ENCODE measurements at regions not wholly inside any gene's neighbourhood (a gene's known extent, or its start where the extent isn't known, plus 50 kb on each side); places are given as distances from the start of the nearest gene placed in this dataset.

DNA sequence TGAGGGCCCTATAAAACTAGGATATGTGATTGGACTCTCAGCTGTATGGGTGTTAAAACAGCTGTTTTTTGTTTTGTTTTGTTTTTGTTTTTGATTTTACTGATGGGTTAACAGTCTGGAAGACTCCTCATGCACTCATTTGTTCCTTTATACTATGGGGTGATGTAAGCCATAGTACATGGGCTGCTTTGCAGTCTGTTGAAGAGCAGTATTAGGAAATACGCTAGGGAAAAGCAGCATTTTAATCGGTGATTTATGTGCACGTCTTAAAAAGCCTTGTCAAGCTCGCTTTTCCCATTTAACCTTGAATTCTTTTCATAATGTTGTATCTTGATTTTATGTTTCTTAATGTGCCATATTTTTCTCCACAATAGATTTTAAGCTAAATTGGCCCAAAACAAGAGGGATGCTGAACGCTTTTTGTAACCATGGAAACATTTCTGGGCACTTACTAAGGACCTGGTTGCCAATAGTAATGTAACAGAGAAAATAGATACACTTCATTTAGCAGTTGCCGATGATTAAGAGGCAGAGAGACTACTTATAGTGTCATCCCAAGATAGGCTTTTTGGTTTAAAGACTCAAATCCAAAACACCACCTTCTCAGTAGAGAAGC lies 244.0 kb downstream of the SNAPC1 start:
- no peak for DNase-seq (ENCODE audit: low read depth in 1 of 2, low spot score in 1 of 2)

DNA sequence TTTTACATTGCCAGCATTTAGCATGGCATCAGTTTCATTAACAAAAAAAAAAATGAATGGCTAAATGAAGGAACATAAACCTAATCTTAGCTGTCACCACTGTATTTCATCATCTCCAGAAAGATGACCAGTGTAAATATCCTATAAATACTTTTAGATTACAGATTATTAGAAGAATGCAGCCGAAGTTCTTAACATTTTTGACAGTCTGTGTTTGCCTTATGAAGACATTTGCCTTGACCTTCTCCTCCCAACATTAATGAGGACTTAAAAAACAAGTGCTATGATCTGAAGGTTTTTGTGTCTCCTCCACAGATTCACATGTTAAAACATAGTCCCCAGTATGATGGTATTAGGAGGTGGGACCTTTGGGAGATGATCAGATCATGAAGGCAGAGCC lies 253.0 kb downstream of the SNAPC1 start:
- DNase-seq (ENCODE audit: low read depth in 1 of 2, low spot score in 1 of 2), result no peak

DNA sequence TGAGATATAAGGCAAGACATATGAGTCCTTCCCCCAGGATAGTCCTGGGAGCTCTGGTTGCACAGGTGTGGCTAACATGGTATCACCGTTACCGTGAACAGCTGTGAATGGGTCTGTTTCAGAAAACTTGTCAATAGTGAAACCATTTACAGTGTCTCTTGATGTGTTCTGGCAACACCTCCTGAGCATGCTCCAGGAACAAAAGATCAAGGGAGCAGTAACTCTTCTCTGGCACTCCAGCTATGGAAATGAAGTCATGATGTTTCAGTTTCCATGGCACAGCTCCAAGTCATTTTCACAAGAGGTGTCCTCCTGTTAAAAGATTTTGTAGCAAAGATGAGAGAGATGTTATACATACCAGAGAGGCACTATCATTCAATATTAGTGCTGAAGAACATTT lies 253.7 kb downstream of the SNAPC1 start:
- DNase-seq (ENCODE audit: low read depth in 1 of 2, low spot score in 1 of 2), result no peak

DNA sequence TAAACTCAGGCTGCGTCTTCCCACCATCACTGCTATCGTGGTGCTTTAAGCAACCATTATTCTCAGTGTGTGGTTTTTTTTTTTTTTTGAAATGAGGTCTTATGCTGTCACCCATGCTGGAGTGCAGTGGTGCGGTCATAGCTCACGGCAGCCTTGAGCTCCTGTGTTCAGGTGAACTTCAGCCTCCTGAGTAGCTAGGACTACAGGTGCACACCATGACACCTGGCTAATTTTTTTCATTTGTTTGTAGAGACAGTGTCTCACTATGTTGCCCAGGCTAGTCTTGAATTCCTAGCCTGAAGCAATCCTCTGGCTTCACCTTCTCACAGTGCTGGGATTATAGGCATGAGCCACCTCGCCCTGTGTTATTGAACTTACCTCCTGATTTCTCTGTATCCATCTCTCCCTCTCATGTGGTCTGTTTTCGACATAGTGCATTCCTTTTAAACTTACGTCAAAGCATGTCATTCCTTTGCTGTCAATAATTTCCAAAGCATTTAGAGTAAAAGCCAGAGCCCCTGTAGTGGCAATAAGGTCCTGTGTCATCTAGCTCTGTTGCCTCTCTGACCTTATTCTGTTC lies 255.5 kb downstream of the SNAPC1 start:
- no peak for DNase-seq (ENCODE audit: low read depth in 1 of 2, low spot score in 1 of 2)

DNA sequence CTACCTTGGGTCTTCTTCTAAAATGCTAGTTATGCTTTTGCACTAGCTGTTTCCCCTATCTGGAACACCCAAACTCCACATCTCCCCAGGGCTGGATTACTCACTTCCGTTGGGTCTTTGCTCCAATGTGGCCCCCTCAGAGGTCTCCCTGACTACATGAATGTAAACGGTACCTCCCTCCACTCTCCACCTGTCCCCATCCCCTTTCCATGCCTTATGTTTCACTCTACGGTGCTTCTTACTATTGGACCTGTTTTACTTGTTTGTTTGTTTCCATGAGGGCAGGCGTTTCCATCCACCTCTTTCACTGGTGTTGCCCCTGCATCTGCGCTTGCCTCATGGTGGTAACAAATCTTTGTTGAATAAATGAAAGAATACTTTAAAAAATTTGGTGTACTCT lies 256.4 kb downstream of the SNAPC1 start:
- no peak for DNase-seq (ENCODE audit: low read depth in 1 of 2, low spot score in 1 of 2)

DNA sequence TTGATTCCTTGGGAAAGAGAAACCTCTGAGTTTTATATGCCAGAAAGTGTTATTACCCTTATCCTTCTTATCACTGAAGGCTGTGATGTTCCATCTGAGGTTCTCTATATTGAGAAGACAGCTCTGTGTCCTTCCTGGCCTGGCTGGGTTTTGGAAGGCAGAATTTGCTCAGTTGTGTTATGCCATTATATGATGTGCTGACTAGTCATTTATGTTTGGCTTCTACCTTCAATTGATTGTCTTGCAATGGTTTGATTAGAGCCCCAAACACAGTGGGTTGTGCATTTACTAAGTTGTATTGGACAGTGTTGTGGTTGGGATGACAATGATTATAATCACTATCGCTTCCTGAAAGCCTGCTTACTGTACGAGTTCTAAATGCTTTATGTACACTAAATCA lies 265.7 kb downstream of the SNAPC1 start:
- no peak for DNase-seq (ENCODE audit: low read depth in 1 of 2, low spot score in 1 of 2)

DNA sequence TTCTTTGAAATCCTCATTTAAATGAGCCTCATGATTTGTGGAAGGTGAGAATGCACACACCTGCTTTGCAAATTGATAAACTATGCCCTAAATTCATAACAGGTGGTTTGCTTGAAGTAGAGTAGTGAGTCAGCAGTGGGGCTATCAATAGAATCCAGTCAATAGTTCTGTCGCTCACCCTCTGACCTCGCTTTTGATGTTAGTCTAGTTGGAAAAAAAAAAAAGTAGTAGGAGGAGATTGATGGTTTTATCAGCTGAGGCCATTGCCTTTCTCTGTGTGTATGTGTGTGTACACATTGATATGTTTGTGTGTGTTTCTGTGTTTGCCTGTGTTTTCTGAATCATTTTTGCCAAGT lies 267.3 kb downstream of the SNAPC1 start:
- no peak for DNase-seq (ENCODE audit: low read depth in 1 of 2, low spot score in 1 of 2)

DNA sequence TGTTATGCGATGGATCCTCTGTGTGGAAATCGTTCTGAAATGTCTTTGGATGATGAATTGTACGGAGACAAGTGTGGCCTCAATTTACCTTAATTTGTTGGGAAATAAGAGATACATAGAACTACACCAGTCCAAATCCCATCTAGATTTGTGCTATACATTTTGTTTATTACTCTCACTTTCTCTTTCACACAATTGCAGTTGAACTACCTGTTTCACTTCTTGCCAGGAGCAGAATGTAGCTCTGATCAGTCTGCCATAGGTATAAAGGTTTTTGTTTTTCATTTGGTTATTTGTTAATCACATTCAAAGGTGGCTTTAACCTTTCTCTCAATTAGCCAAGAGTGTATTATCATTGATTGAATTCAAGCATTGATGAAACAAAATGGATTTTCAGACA lies 268.2 kb downstream of the SNAPC1 start:
- no peak for DNase-seq (ENCODE audit: low read depth in 1 of 2, low spot score in 1 of 2)

DNA sequence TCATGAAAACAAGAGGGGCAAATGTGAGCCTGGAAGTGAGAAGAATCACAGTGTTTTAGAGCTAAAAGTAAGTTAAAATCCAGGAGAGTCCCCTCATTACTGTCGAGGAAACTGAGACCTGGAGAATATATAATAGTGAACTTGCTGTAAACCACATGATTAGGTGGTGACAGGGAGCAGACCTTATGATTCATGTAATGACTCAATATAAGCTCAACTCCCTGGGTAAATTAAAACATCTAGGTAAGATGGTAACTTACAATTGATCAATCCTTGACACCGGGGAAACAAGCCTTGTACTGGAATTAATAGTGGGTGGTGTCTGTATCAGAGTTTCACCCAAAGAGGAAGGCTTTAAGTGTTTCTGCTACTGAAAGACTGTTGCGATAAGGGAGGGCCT lies 269.3 kb downstream of the SNAPC1 start:
- no peak for DNase-seq (ENCODE audit: low read depth in 1 of 2, low spot score in 1 of 2)

DNA sequence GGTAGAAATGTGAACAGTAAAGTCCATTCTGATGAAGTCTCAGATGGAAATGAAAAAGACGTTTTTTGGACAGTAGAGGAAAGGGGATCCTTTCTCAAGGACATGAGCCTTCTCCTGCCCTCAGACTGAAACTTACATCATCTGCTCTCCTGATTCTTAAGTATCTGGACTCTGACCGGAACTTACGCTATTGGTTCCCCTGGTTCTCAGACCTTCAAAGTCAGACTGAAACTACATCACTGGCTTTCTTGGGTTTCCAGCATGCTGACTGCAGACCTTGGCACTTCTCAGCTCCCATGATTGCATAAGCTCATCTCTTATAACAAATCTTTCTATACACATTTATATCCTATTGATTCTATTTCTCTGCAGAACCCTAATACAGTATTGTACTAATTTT lies 291.0 kb downstream of the SNAPC1 start:
- DNase-seq (ENCODE audit: low read depth in 1 of 2, low spot score in 1 of 2), result no peak

DNA sequence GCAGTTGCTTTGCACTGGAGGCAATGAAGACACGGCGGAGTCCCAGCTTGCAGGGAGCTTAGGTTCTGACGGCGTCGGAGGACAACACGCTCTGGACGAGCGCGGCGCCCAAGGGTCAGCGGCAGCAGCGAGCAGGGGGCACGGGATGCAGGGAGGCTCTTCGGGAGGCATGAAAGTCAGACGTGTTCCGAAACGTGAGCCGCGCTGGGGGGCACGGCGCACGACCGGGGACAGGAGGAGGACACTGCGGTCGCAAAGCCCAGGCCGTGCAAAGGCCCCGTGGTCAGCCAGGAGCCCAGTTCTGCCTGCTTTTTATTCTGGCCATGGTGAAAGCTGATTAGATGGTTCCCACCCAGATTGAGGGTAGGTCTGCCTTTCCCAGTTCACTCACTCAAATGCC lies 294.6 kb downstream of the SNAPC1 start:
- no peak for DNase-seq (ENCODE audit: low read depth in 1 of 2, low spot score in 1 of 2)

DNA sequence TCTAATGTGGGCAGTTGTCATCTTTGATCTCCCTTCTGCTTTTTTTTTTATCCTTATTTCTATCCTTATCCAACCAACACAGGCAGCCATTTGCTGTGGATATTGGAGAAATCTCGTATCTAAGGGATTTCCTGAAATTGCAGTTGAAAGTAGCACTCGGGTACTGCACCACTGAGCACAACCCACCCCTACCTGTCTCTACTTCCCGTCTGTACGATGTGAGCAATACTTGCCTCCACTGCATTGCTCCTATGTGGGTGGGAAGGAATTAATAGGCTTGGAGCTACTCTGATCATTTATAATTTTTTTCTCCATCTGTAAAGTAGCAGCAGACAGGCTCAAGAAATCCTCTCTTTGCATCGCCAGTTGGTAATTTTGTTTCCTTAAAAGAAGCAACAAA lies 300.4 kb downstream of the SNAPC1 start:
- no peak for DNase-seq (ENCODE audit: low read depth in 1 of 2, low spot score in 1 of 2)

DNA sequence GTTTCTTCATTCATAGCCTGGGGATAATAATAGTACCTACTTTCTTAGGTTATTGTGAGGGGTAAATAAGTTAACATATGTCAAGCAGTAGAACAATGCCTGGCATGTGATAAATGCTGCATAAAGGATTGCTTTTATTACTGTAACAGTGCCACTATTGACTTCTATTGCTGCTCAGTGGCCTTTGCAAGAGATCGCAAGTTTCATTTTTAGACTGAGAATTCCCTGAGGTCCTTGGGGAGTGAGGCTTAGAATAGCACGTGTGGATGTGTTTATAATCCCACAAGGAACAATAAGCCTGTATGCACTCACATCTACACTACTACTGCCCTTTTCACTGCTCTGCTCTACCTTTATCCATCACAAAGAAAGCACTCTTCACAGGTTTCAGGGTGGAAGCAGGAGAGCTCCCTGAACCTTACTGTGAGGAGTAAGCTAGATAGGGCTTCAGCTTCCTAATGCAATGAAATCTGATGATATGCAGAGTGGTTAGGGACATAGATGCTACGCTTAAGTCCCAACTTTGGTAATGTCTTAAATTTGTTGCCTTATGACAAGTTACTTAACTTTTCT lies 302.6 kb downstream of the SNAPC1 start:
- DNase-seq (ENCODE audit: low read depth in 1 of 2, low spot score in 1 of 2), result no peak

DNA sequence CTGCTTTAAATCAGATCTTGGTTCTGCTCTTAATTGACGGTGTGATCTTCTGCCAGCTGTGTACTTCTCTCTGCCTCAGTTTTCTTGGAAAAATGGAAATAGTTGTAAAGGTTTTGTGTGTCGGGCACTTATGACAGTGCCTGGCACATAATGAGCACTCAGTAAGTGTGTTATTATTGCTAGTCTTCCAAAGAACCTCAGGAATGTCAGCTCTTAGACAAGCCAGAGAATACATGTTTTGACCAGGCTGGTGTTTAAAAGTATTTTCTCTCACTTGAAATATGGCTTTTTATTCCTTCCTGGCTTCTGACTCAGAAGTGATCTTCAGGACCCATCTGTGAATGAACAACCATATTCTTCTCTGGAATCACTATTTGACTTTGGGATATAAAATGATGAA lies 304.1 kb downstream of the SNAPC1 start:
- DNase-seq (ENCODE audit: low read depth in 1 of 2, low spot score in 1 of 2), result no peak

DNA sequence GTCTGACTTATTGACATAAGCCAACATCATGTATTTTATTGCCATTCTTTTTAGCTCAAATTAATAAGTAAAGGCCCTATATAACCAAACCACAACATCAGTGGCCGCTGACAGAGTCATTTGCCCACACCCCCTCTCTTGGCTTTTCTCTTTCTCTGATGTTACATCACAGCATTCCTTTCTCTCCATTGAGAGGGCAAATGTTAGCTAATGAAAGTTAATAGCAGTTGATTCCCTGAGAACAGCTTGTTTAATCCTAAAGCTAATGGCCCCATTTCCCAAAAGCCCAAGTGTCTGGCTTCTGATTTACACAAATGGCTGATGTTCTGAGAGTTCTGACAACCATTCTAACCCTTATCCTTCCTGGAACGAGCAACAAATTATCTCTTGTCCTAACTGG lies 308.8 kb downstream of the SNAPC1 start:
- no peak for DNase-seq (ENCODE audit: low read depth in 1 of 2, low spot score in 1 of 2)

DNA sequence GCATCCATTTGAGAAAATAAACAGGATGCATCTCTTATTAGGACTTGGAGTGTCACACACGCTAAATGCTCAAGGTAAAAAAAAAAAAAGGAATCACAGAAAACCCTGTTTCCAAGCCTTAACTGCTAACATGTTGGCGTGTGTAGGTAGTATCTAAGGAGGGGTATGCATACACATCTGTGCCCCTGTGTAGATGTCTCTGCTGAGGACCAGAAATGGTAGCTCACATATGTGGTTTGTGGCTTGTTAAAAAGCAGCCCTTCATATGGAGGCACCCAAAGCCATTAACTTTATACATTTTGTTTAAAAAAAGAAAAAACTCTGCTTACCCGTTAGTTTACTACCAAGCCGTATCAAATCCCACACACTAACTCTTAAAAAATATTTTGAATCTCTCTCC lies 314.1 kb downstream of the SNAPC1 start:
- no peak for DNase-seq (ENCODE audit: low read depth in 1 of 2, low spot score in 1 of 2)

DNA sequence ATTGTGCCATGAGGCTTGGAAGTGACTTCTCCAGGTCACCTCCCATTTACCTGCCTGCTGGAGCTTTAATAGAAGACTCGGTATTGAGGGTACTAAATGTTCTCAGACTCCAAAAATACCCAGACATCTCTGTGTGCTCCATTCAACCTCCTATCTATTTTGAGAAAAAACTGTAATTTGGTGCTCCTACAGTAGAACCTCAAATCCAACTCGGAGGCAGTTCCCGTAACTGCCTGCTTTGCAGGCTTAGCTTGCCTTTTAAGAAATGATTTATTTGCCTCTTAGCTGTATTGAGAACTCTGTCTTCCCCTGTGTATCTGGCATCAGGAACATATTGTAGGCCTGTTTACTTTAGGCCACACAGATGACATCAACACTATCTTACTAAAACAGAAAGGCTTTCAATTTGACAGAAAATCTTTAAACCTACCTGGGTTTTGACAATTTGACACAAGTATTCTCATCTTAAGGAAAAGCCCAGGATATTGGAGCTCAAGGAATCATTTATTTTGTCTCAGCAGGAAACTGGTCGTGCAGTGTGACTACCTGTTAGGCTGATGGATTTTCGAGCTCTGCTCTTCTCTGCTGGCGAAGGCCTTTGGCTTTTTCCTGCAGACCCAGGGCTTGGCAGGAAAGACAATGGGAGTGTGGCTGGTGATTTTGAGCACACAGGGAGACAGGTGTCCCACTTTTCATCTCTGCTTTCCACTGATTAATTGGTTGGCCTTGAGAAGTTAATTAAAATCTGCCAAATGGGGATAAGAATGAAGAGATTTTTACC lies 314.8 kb downstream of the SNAPC1 start:
- DNase-seq (ENCODE audit: low read depth in 1 of 2, low spot score in 1 of 2), result no peak

DNA sequence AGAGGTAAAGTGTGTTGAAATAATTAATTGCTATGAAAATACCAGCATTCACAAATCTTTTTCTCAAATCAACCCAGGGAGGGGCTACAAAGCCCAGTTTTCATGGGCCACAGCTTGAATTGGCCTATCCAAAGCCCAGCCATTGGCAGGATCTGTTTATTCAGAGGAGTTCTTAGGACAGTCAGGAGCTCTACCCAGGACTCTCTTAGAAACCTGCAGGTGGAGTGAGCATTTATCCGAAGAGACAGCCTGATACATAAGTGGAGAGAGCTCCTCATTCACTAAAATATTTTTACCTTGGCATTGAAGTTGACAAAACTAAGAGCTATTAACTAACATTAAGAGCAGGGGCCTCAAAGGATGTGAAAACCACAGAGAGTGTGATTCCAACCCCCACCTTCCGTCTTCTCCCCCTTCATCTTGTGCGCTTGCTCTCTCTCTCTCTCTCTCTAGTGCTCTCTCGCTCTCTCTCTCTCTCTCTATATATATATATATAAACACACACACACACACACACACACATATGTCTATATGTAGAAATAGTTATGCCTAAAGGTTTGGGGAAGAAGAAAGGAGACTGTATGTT lies 315.5 kb downstream of the SNAPC1 start:
- DNase-seq (ENCODE audit: low read depth in 1 of 2, low spot score in 1 of 2), result no peak

DNA sequence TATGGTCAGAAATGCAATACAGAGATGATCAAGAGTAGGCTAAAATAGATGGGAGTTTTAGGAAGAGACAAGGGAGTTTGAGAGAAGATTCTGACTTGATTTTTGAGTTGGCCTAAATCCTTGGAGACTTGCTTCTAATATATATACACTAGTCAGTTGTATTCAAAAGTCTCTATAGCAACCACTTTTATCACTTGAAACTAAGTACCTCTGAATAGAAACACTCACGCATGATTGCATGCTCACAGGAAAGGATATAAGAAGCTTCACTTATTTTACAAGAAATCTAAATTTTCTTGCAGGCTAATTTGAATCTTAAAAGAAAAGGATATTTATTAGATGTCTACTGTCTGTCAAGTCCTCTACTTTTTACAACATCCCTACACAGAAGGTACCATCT lies 316.8 kb downstream of the SNAPC1 start:
- DNase-seq (ENCODE audit: low read depth in 1 of 2, low spot score in 1 of 2), result no peak

DNA sequence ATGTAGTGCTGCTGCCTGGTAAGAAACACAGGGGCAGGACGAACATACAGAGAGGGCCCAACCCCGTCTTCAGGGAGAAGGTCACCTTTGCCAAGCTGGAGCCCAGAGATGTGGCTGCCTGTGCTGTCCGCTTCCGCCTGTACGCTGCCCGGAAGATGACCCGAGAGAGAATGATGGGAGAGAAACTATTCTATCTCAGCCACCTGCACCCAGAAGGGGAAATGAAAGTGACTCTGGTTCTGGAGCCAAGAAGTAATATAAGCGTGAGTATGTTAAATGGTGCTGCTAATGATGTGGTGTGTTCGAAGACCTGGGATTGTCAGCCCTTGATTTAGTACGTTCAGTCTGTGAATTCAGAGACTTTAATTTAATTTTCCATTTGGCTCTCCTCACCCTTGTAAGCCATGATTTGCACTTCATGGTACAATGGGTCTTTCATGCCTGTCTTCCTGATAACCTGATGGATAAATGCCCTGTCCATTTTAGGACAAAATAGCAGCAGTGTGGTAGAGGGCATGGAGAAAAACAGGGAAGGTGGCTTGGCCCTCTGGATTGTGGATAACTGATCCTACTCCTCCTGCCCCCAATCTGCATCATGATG lies 318.9 kb downstream of the SNAPC1 start:
- DNase-seq (ENCODE audit: low read depth in 1 of 2, low spot score in 1 of 2), result no peak

DNA sequence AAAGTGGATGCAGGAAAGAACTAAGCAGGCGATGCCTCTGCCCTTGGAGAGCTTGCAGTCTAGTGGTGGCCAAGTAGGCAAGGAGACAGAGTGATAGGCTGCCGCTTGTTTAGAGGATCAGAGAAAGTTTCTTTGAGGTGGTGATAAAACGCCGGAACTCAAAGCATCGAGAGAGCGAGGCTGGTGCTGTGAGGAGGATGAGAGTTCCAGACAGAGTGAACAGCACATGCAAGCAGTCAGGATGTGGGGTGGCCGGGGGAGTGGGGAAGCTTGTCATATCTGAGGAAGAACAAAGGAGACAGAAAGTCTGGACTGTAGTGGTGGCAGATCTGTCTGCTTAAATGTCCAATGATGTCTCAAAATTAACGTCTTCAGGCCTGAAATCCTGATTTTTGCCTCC lies 319.7 kb downstream of the SNAPC1 start:
- DNase-seq (ENCODE audit: low read depth in 1 of 2, low spot score in 1 of 2), result no peak

DNA sequence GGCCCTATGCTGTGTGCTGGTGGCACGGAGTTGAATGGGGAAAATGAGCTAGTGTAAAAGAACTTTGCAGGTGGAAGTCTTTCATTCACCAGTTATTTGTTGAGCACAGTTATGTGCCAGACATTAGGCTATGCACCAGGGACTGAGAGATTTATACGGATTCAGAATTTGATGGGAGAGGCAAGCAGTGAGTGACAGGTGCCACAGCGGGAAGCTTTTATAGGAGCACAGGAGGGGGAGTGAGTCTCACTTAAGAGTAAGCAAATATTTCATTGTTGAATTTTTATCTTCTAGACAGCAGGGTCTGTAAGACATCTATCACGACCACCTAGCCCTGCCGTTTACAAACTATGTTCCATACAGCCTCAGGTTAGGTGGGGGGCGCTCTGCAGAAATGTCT lies 320.6 kb downstream of the SNAPC1 start:
- no peak for DNase-seq (ENCODE audit: low read depth in 1 of 2, low spot score in 1 of 2)
